Ascending aorta (tissue), 2 donors: ENCODE measurements at regions not wholly inside any gene's neighbourhood (a gene's known extent, or its start where the extent isn't known, plus 50 kb on each side); places are given as distances from the start of the nearest gene placed in this dataset.

Source experiments
- DNase-seq, 2 donors: peaks; one replicate each; pipeline ENCODE4 v3.0.0-alpha.2; 2019; ENCODE audit warnings: low spot score in 2 of 2
- H3K27ac ChIP-seq, 2 donors: fragments of 200-600 bp; sonication (generic); one replicate each; pipeline ENCODE4 v1.5.1; 2016 to 2017; ENCODE audit warnings: mild to moderate bottlenecking in 1 of 2
- H3K27me3 ChIP-seq: fragments of 200-600 bp; sonication (generic); one replicate; pipeline ENCODE4 v1.5.1; 2017
- H3K36me3 ChIP-seq, 2 donors: fragments of 200-600 bp; sonication (generic); one replicate each; pipeline ENCODE4 v1.5.1; 2016
- H3K4me1 ChIP-seq, 2 donors: fragments of 200-600 bp; sonication (generic); one replicate each; pipeline ENCODE4 v1.5.1; 2016 to 2017; ENCODE audit warnings: mild to moderate bottlenecking in 1 of 2
- H3K4me3 ChIP-seq, 2 donors: fragments of 200-600 bp; sonication (generic); one replicate each; pipeline ENCODE4 v1.5.1; 2016 to 2017; ENCODE audit warnings: mild to moderate bottlenecking in 1 of 2
- H3K9me3 ChIP-seq, 2 donors: fragments of 200-600 bp; sonication (generic); one replicate each; pipeline ENCODE4 v1.5.1; 2016
- intact Hi-C: fragments of 100-400 bp; cut with DNase I; formaldehyde crosslinking; loops from one replicate; pipeline ENCODE4 v1.15.1; 2023
- TF ChIP-seq, protein P1 (sequence below), 3 experiments: fragments of 200-600 bp in 2 of 3; fragments of 450-650 bp in 1 of 3; sonication (generic) in 2 of 3; IDR thresholded peaks; one replicate each; pipeline ENCODE4 v1.5.1; 2016 to 2019; ENCODE audit warnings: antibody characterized with exemption in 3 of 3, mild to moderate bottlenecking in 1 of 3, moderate library complexity in 1 of 3

- Histone ChIP-seq H3K27me3 (no peaks in the 10 kb centered on the region), H3K36me3 (no peaks in the 10 kb centered on the region), H3K27ac (no peak overlapping the region), H3K9me3 (no peaks in the 10 kb centered on the region), H3K4me3 (no peak overlapping the region), H3K4me1 (no peaks in the 10 kb centered on the region)
- intact Hi-C loops: no loop called here
- TF ChIP-seq, protein P1, sequence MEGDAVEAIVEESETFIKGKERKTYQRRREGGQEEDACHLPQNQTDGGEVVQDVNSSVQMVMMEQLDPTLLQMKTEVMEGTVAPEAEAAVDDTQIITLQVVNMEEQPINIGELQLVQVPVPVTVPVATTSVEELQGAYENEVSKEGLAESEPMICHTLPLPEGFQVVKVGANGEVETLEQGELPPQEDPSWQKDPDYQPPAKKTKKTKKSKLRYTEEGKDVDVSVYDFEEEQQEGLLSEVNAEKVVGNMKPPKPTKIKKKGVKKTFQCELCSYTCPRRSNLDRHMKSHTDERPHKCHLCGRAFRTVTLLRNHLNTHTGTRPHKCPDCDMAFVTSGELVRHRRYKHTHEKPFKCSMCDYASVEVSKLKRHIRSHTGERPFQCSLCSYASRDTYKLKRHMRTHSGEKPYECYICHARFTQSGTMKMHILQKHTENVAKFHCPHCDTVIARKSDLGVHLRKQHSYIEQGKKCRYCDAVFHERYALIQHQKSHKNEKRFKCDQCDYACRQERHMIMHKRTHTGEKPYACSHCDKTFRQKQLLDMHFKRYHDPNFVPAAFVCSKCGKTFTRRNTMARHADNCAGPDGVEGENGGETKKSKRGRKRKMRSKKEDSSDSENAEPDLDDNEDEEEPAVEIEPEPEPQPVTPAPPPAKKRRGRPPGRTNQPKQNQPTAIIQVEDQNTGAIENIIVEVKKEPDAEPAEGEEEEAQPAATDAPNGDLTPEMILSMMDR (IDR thresholded peaks at IDR 0.05): no peak
- DNase-seq: no peak
These were observed 114.0 kb upstream of the SLC39A10 start for GRCh38 chr2:195543063-195543462.

DNA sequence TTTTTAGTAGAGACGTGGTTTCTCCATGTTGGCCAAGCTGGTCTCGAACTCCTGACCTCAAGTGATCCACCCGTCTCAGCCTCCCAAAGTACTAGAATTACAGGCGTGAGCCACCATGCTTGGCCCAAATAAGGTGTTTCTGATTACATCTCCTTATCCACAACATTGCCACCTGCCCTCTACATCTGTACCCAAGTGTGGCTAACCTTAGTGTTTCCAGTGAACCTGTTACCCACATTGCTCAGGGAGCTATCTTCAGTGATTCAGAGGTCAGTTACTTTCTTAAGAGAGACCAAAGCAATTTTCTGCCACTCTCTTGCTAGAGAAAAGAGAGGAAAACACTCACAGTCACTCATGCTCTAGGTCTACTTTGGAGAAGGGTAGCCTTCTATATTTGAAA is 115.0 kb upstream of the SLC39A10 start:
- no peaks in the 10 kb centered on the region for H3K9me3 ChIP-seq
- TF ChIP-seq, protein P1 (IDR thresholded peaks at IDR 0.05): no peak
- intact Hi-C loops: no loop called here
- no peaks in the 10 kb centered on the region for H3K36me3 ChIP-seq
- no peaks in the 10 kb centered on the region for H3K4me1 ChIP-seq
- no peak for DNase-seq
- H3K27me3 ChIP-seq: no peaks in the 10 kb centered on the region
- no peak overlapping the region for H3K27ac ChIP-seq
- no peak overlapping the region for H3K4me3 ChIP-seq

DNA sequence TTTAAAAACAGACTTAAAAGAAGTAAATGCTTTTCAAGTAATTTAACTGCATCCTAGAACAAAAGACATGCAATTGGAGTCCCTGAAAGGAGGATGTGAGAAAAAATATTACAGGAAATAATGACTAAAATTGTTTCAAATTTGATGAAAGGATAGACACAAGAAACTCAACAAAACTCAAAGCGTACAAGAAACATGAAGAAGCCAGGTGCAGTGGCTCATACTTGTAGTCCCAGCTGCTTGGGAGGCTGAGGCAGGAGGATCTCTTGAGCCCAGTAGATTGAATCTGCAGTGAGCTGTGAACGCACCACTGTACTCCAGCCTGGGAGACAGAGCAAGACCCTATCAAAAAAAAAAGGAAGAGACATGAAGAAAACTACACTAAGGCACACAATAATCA is 118.1 kb upstream of the SLC39A10 start:
- intact Hi-C loops: no loop called here
- H3K36me3 ChIP-seq: no peaks in the 10 kb centered on the region
- H3K4me3 ChIP-seq: no peak overlapping the region
- no peak for DNase-seq
- H3K4me1 ChIP-seq: peaks cover 7 to 12% of the 10 kb centered on the region in 2 donors
- H3K27me3 ChIP-seq: no peaks in the 10 kb centered on the region
- H3K9me3 ChIP-seq: no peaks in the 10 kb centered on the region
- H3K27ac ChIP-seq: no peak overlapping the region
- TF ChIP-seq, protein P1 (IDR thresholded peaks at IDR 0.05): no peak

GRCh38 chr2:195537811-195538210 is 119.2 kb upstream of the SLC39A10 start:
- Histone ChIP-seq H3K36me3 (no peaks in the 10 kb centered on the region), H3K4me1 (peaks cover 7 to 17% of the 10 kb centered on the region in 2 donors), H3K27ac (no peak overlapping the region), H3K9me3 (no peaks in the 10 kb centered on the region), H3K27me3 (no peaks in the 10 kb centered on the region), H3K4me3 (no peak overlapping the region)
- no peak for DNase-seq
- TF ChIP-seq, protein P1 (IDR thresholded peaks at IDR 0.05): no peak
- intact Hi-C loops: no loop called here

GRCh38 chr2:195536906-195537305 is 120.1 kb upstream of the SLC39A10 start:
- intact Hi-C loops: no loop called here
- Histone ChIP-seq H3K4me1 (peaks cover 7 to 21% of the 10 kb centered on the region in 2 donors), H3K4me3 (no peak overlapping the region), H3K27me3 (no peaks in the 10 kb centered on the region), H3K27ac (no peak overlapping the region), H3K36me3 (no peaks in the 10 kb centered on the region), H3K9me3 (no peaks in the 10 kb centered on the region)
- TF ChIP-seq, protein P1 (IDR thresholded peaks at IDR 0.05): no peak
- no peak for DNase-seq

GRCh38 chr2:195535911-195536522 is 121.0 kb upstream of the SLC39A10 start:
- intact Hi-C loops: no loop called here
- TF ChIP-seq, protein P1 (IDR thresholded peaks at IDR 0.05): no peak
- H3K9me3 ChIP-seq: no peaks in the 10 kb centered on the region

More at GRCh38 chr2:195535911-195536522, 121.0 kb upstream of the SLC39A10 start:
- no peaks in the 10 kb centered on the region for H3K27me3 ChIP-seq
- DNase-seq: peak; percentile 27 to 73
- H3K27ac ChIP-seq: no peak overlapping the region
- no peak overlapping the region for H3K4me3 ChIP-seq
- H3K4me1 ChIP-seq: peaks cover 7 to 21% of the 10 kb centered on the region in 2 donors
- no peaks in the 10 kb centered on the region for H3K36me3 ChIP-seq
